Fibroblast of villous mesenchyme (primary cell): ENCODE measurements at regions not wholly inside any gene's neighbourhood (a gene's known extent, or its start where the extent isn't known, plus 50 kb on each side); places are given as distances from the start of the nearest gene placed in this dataset.
"Not testable (repeated sequence)": the region's sequence is repeated elsewhere in the genome, so short reads cannot be mapped to it uniquely, and the experiment has no call there.

Experiments
- DNase-seq: peaks from one replicate; pipeline ENCODE4 v3.0.0-alpha.2; 2010; ENCODE audit warnings: low read depth
- H3K4me3 ChIP-seq: 2 replicates; pipeline ENCODE4 v1.5.1; 2011; ENCODE audit warnings: low read depth, mild to moderate bottlenecking, low read length
- TF ChIP-seq, protein P1 (sequence below): IDR thresholded peaks from 2 replicates; pipeline ENCODE4 v1.5.1; 2012; ENCODE audit warnings: low read depth, mild to moderate bottlenecking, low read length; ENCODE audit not compliant: insufficient read depth

DNA sequence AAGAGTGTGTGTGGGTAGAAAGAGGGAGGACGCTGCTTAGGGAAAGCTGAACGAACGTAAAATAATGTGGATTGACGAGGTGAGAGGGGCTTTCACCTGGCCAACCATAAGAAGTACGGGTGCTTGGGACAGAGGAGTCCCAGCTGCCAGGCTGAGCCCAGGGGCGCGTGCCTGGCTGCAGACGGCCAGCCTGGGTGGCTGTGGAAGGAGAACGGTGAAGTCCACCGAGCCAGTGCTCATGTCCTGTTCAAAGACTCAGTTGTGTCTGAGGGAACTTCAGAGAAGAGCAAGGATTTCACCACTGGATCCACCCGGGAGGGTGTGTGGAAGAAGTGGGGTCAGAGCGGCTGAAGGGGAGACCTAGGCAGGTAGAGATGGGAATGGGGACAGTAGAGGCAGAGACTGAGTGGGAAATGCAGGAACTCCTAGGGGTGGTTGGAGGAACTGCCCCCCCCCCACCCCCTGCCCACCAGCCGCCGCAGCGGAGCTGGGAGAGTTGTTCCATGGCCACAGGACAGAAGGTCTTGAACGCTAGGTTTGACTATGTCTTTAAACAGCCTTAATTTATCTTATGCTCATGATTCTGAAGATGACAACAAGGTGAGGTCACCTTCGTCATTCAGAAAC, 68.1 kb upstream of the TBXT start:
- no peak overlapping the region for H3K4me3 ChIP-seq
- DNase-seq, result no peak
- TF ChIP-seq, protein P1, sequence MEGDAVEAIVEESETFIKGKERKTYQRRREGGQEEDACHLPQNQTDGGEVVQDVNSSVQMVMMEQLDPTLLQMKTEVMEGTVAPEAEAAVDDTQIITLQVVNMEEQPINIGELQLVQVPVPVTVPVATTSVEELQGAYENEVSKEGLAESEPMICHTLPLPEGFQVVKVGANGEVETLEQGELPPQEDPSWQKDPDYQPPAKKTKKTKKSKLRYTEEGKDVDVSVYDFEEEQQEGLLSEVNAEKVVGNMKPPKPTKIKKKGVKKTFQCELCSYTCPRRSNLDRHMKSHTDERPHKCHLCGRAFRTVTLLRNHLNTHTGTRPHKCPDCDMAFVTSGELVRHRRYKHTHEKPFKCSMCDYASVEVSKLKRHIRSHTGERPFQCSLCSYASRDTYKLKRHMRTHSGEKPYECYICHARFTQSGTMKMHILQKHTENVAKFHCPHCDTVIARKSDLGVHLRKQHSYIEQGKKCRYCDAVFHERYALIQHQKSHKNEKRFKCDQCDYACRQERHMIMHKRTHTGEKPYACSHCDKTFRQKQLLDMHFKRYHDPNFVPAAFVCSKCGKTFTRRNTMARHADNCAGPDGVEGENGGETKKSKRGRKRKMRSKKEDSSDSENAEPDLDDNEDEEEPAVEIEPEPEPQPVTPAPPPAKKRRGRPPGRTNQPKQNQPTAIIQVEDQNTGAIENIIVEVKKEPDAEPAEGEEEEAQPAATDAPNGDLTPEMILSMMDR, result no peak

DNA sequence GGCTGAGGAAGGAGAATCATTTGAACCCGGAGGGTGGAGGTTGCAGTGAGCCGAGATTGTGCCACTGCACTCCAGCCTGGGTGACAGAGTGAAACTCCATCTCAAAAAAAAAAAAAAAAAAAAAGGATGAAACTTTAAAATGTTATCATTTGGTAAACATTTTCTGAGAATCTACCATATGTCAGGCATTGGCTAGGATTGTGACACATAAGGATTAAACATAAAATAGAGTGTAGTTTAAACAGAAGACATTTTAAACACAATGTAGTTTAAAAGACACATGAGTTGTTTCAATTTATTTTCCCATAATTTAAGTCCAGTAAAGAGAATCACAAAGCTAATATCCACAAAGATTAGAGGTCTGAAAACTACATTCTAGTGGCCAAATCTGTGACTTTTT, 63.5 kb upstream of the TBXT start:
- H3K4me3 ChIP-seq, DNase-seq: not testable (repeated sequence)

DNA sequence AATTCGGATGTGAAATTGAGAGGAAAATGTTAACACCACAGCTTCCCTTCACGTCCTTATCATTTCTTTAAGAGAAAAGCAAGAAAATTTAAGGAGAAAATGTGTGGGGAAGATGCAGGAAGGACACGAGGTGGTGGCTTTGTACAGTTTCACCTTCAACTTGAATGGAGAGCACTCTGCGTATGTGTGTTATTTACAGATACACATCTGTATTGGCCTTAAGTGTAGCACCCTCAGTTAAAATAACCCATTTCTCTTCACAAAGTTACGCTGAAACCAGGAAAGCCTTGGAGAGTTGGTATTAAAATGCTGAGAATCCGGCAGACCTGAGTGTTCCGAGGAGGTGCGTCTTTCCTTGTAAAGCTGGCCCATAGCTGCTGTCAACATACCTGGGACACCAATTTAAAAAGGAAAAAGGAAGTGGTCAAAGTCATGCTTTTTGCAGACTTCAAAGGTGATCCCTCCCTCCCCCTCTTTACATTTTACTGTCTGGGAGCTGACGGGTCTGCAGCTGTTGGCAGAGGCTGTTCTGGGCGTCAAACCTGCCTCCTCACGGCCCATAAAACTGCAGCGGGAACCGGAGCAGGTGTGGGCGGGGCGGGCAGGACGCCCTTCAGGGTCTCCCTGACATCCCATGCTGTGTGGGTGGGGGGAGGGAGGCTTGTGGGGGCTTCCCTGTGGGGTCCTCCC, 61.3 kb upstream of the TBXT start:
- TF ChIP-seq, protein P1, result no peak
- no peak for DNase-seq
- H3K4me3 ChIP-seq, result no peak overlapping the region

DNA sequence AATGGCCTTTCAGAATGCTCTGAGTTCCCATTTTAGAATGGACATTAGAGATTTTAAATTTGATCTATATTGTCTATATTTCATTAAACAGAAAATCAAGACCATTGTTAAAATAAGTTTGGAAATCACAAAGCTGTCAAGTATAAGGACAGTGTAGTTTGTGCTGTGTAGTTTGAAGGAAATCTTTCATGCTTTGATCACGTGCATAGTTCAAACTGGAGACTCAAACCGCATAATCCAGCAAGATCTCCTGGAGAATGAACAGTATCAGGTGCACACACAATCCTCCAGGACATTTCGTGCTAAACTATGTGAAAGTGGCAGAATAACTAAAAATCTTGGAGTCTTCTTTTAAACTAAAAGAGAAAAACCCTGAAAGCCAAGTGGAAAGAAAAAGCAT, 60.8 kb upstream of the TBXT start:
- DNase-seq, result no peak
- no peak overlapping the region for H3K4me3 ChIP-seq
- TF ChIP-seq, protein P1, result no peak

DNA sequence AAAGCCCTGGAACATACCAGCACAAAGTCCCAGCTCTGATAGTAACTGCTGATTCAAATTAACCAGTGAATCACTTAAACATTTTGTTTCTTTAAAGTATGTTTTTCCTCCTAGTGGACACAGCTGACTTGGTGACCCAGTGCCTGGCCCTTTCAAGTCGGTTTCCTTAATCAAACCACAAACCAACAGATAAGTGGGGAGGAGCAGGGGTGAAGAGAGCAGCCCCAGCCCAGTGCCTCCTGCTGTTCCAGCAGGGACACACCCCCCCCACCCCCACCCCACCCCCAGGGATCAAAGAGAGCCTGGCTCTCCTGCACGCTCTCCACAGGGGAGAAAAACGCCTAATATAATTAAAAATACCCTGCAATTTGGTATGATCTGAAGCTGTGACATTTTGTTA, 55.4 kb upstream of the TBXT start:
- H3K4me3 ChIP-seq, result no peak overlapping the region
- DNase-seq, result no peak
- TF ChIP-seq, protein P1, result no peak

DNA sequence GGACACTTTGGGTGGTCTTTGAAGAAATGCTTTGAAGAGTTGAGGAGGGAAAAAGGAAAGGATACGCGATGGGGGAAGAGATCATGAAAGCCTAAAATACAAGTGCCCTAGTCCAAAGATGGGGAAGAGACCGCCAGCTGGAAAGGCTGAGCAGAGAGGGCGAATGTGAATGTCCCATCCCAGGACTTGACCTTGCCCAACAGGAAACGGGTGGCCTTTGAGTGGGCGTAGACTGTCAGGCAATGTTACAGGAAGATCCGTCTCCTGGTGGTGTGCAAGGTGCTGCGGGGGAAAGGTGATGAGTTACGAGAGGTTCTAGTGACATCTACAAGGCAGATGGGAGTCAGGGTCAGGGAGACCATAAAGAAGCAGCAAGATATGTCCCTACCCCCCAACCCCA, 55.0 kb upstream of the TBXT start:
- TF ChIP-seq, protein P1, result no peak

DNA sequence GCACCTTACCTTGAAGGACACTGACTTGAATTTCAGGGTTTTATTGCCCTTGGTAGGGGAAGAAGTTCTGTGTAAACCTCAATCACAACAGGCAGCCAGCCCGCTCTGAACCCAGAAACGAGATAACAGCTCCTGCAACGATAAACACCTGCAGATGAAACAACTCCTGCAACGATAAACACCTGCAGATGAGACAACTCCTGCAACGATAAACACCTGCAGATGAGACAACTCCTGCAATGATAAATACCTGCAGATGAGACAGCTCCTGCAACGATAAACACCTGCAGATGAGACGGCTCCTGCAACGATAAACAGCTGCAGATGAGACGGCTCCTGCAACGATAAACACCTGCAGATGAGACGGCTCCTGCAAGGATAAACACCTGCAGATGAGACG, 54.0 kb upstream of the TBXT start:
- TF ChIP-seq, protein P1, result no peak
- DNase-seq, result no peak
- no peak overlapping the region for H3K4me3 ChIP-seq

More for the DNA sequence above, 55.0 kb upstream of the TBXT start:
- H3K4me3 ChIP-seq, result no peak overlapping the region
- DNase-seq, result no peak
